Nucleus accumbens (tissue), 56 donors: ENCODE measurements at regions not wholly inside any gene's neighbourhood (a gene's known extent, or its start where the extent isn't known, plus 50 kb on each side); places are given as distances from the start of the nearest gene placed in this dataset.
"Not testable (repeated sequence)": the region's sequence is repeated elsewhere in the genome, so short reads cannot be mapped to it uniquely, and the experiment has no call there.

ENCODE experiments used
- DNase-seq, 56 donors: peaks; one replicate each; lab custom pipeline; 2025; lab: John Stamatoyannopoulos, UW

DNA sequence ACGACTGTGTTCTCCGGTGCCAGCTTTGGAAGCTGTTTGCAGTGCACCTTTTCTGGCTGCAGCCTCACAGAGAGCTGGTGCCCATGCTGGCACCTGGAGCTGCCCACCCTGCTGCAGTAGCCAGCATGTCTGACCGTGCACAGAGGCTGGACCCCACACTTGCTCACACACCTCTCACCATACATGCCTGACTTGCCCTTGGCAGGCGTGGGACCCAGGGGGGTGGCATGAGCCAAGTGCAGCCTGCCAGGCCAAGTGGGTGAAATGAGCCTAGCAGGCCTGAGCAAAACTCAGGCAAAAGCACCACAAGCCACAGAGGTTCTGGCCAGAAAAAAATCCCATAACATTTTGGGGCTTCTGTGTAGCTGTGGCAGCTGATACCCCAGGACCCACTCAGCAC lies 258.8 kb downstream of the XPNPEP1 start:
- no peak for DNase-seq

GRCh38 chr10:109663122-109663521 lies 260.2 kb downstream of the XPNPEP1 start:
- DNase-seq, result no peak

- not testable (repeated sequence) for DNase-seq
Observed at GRCh38 chr10:109652612-109653011, 270.7 kb downstream of the XPNPEP1 start.

DNA sequence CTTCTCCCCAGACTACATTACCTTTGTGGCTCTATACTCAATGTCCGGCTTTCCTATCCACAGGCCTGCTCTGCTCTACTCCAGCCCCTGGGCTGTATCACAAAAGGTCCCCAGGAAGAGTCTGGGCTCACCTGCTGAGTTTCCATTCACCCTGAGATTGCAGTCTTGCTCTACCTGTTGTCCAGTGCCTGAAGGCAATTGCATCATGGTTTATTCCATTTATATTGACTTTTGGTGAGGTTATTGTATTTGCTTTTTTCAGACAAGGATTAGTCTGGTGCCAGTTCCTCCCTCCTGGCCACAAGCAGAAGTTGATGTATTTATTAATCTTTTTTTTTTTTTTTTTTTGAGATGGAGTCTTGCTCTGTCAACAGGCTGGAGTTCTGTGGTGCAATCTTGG lies 273.1 kb downstream of the XPNPEP1 start:
- DNase-seq, result no peak

DNA sequence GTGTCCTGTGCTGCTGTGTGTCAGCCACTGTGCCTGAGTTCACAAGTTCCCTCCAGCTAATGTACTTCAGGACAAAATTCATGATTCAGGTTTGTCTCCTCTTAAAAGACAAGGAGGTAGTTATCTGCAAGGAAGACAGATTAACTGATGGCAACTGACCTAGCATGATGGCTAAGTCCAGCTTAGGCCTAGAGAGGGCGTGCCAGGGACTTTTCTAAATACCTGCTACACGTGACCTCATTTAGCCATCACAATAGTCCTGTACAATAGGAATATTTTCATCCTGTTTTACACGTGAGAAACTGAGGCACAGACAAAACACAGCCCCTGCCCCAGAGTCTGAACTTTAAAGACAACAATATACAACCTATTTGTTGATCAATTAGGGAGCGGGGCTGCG lies 275.7 kb downstream of the XPNPEP1 start:
- no peak for DNase-seq

DNA sequence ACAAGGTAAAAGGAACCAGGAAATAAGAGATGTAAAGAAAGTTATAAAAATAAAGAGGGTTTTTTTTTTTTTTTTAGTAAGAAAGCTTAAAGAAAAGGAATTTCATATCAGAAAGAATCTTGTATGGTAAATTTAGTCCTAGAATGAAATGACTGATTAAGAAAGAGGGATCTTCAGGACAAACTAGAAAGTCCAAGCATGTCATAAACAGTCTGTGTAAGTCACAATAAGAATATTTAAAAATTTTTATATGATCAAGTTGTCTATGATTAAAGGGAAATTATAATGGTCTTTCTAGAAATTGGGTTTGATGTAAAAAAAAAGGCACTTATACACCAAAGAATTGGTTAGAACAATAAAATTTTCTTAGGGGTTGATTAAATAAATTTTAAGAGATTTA lies 289.5 kb downstream of the XPNPEP1 start:
- DNase-seq, result no peak

- DNase-seq, result not testable (repeated sequence)
Observed at GRCh38 chr10:109633017-109633416, 290.3 kb downstream of the XPNPEP1 start.

DNA sequence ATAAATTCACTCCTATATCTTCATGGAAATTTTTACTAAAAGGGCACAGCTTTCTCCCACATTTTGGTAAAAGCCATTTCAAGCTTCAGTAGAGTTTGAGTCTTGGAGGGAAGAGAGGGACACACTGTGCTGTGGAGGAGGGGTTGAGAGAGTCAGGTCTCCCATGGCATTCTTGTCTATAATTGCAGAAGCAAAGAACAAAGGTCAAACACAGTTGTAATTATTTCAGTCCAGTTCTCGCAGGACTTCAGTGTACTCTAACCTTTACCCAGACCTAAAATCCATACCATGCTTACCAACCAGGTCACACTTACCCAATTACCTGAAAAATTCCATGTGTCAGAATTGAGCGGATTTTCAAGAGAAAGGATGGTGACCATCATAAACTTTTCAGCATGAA lies 298.4 kb downstream of the XPNPEP1 start:
- no peak for DNase-seq

DNA sequence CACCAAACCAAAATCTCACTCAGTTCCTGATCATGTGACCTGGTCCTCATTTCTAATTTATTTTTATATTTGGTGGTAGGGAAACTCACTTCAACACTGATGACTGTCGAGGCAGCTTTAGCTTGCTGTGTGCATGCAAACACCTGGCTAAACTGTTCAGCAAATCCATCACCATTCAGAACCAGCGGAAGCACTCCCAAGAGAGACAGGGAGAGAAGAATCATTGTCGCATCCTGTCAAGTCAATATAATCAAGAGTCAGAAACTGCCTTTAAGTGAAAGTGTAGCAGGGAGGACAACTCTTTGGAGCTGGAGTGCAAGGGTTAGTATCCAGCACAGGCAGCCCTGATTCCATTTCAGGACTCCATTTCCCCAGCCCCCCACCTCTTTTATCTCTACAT lies 300.7 kb downstream of the XPNPEP1 start:
- no peak for DNase-seq

GRCh38 chr10:109620396-109620795 lies 302.9 kb downstream of the XPNPEP1 start:
- DNase-seq, result no peak

DNA sequence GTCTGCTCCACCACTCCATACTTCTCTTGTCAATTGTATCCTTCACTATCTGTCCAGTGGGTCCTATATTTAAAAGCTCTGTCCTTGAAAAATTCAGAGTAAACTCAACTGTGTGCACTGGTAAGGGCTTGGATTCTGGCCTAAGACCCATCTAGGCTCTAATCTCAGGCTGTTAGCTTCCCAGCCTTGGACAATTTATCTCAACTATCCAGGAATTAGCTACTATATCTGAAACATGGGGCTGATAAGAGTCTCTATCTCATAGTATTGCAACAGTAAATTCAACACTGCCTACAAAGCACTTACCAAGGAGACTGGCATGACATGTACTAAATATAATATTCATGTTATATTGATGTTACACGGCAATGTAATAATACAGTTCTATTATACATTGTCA lies 303.4 kb downstream of the XPNPEP1 start:
- no peak for DNase-seq

DNA sequence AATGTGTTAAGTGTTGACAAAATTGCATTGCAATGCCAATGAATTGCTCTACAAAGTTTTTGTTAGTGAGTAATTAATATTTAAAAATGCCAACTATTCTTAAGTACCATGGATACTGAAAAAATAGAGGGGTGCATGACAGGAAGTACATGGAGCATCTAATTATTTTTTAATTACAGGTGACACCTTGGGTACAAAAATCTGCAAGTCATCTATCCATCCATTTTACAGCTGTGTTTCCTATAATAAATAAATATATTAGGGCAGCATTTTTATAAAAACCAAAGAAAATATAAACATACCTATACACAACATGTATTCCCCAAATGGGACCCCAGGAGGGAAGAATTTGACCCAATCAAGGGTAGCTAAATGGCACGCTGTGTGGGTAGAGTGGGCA lies 304.6 kb downstream of the XPNPEP1 start:
- DNase-seq, result no peak

DNA sequence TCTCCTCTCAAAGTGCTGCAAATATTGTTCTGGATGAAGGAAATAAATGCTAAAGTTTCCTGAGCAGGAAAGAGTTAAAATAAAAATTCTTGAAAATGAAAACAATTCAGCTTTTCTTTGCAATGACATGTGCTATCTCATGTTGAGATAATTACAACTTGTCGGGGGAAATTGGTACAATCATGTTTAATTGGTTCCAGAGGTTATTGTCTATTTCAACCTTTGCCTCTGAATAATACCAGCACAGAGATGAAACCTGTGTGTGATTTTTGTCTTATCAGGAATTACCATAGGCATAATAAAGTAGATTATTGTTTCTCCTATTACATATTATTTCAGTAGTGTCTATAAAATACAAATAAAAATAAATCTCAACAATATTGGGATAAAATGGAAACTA lies 305.0 kb downstream of the XPNPEP1 start:
- DNase-seq, result no peak

DNA sequence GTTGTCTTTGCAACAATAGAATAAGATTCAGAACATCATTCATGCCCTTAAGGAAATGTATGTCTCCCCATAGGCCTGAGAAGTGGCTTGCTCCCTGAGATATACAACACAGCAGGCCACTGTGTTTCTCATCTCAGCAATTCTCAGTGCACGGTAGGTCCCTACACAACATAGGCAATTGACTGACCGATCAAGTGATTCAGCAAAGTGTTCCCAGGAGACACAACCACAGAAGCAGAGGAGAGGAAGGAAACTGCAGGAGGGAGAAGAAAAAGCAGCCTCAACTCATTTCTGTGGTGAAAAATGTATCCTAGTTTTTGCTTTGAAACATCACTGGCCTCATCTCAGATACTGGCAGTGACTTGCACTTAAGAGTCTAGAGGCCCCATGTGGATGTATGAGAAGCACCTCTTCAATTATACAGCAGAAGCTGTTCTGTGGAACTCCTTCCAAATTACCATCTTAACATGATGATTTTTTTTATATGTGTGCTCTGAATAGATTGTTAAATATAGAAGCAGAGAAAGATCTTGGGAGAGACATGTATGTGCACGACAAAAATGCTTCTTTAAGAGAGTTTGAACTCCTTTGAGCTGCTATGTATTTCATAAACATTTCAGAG lies 306.8 kb downstream of the XPNPEP1 start:
- no peak for DNase-seq

- not testable (repeated sequence) for DNase-seq
Observed at GRCh38 chr10:109595356-109595755, 328.0 kb downstream of the XPNPEP1 start.

DNA sequence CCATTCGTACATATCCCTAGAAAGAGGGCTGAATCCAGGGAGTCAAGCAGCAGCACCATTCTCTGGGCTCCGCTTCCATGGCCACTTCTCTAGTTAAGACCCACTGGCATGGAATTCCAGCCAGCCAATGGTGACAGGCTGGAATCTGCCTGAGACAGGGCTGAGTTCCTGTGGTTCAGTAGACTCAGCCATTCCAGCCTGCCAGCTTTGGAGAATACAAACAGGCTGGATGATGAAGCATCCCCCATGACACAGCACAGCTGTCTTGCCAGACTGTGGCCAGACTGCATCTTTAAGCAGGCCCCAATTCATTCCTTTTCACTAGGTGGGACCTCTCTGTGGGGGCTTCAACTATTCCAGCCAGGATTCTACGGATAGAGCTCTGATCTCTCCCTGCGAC lies 329.6 kb downstream of the XPNPEP1 start:
- DNase-seq, result no peak

- DNase-seq, result no peak
Observed at GRCh38 chr10:109592391-109592790, 330.9 kb downstream of the XPNPEP1 start.

DNA sequence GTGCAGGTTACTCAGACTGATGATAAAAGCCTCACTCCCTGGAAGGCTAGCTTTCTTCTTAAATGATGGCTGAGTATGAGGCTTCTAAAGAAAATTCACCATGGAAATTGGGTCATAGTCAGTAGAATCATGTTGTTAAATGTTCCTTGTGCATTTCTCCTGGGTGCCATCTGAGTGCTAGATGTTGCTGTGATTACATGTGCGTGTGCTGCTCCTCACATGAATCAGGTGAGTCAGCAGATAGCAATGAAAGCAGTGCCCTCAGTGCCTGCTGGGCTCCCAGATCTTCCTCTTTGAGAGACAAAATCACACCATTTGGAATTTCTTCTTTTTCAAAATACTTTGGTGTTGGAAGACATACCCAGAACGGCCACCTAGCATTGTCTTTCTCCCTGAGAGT lies 331.7 kb downstream of the XPNPEP1 start:
- DNase-seq, result no peak

DNA sequence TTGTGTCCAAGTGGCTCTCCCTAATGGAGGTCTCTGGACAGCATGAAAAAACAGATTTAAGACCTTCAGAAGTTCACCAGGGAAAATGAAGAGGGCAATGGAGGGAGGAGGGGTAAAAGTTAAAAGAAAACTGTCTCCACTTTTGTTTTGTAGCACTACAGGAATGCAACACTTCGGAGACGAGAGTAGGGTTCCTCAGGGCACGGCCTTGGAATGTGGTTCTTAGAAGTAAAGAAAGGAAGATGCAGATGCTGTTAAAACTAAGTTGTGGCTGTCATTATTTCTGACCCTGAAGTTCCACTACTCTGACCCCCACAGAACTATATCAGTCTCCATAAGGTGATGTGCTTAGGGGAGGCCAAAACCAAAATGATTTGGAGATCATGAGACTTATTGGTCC lies 335.1 kb downstream of the XPNPEP1 start:
- DNase-seq, result no peak

GRCh38 chr10:109587366-109587765 lies 335.9 kb downstream of the XPNPEP1 start:
- DNase-seq, result no peak

DNA sequence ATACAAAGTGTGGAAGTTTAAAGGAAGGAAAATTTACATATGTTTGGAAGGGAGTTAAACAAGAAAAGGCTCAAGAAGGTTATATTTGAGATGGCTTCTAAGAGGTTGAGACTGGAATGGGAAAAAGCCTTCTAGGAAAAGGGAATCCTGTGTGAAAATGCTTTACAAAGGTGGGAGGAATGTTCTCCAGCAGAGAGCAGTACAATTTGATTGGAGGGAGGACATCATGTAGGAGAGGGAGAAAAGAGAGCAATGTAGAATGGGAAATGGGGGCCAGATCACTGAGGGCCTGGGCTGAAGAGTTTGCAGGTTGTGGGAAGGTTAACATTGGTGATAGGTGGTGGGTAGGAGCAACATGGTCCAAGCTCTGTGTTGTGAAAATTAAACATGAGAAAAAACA lies 366.9 kb downstream of the XPNPEP1 start:
- no peak for DNase-seq

- DNase-seq, result not testable (repeated sequence)
Observed at GRCh38 chr10:109542050-109542603, 381.2 kb downstream of the XPNPEP1 start.

DNA sequence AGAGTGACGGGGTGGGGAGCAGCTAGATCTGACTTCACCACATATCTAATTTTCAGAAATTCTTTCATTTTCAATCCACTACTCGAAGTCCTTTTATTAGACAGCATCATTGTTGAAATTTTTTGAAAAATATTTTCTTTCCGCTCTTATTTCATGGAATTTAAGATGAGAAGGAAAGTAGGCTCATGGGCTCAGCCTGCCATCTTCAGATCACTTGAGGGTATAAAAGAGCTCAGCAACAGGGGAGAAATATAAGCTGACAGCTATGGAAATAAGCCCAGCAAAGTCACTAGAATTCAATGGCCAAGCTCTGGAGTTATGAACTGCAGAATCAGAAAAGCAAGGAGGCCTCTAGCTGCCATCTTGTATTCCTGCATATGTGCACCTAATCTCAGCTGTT lies 389.1 kb downstream of the XPNPEP1 start:
- no peak for DNase-seq
